C4-2B (cell line): ENCODE measurements at regions not wholly inside any gene's neighbourhood (a gene's known extent, or its start where the extent isn't known, plus 50 kb on each side); places are given as distances from the start of the nearest gene placed in this dataset.

Experiments
- ZFX ChIP-seq: fragments of 450-650 bp; IDR thresholded peaks from 2 replicates; pipeline ENCODE4 v1.6.1; 2017
- TF ChIP-seq, protein P1 (sequence below): fragments of 450-650 bp; conservative IDR thresholded peaks from 2 replicates; pipeline ENCODE4 v1.5.1; 2017; ENCODE audit warnings: mild to moderate bottlenecking

DNA sequence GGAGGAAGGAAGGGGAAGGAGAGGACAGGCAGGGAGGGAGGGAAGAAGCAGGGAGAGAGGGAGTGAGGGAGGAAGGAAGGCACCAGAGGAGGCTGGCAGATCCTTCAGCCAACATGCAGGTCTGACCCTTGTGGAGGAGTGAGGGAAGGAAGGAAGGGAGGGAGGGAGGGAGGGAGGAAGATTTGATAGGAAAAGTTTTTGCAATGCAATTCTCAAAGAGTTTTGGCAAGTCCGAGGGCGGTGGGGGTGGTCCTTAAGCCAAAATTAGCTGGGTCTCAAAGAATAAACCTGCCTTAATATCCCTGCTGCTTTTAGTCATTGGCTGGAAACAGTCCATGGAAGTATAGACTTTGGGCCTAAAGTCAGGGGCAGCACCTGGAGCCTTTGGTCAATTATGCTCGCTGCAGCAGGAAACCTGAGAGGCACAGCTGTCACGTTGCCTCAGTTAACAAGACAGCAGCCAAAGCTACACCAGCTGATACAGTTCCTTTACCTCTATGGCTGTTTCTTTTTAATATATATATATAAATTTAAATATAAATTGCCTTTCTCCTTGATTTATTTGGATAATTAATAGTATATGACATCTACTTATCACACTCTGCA is 115.7 kb upstream of the RALGAPA2 start:
- TF ChIP-seq, protein P1, sequence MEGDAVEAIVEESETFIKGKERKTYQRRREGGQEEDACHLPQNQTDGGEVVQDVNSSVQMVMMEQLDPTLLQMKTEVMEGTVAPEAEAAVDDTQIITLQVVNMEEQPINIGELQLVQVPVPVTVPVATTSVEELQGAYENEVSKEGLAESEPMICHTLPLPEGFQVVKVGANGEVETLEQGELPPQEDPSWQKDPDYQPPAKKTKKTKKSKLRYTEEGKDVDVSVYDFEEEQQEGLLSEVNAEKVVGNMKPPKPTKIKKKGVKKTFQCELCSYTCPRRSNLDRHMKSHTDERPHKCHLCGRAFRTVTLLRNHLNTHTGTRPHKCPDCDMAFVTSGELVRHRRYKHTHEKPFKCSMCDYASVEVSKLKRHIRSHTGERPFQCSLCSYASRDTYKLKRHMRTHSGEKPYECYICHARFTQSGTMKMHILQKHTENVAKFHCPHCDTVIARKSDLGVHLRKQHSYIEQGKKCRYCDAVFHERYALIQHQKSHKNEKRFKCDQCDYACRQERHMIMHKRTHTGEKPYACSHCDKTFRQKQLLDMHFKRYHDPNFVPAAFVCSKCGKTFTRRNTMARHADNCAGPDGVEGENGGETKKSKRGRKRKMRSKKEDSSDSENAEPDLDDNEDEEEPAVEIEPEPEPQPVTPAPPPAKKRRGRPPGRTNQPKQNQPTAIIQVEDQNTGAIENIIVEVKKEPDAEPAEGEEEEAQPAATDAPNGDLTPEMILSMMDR: no peak
- no peak for TF ChIP-seq ZFX
